Stimulated activated effector memory CD8-positive, alpha-beta T cell treated with anti-CD3 and anti-CD28 coated beads, Interleukin-12 subunit alpha, Interleukin-12 subunit beta, amount 100 ng/mL, for 72 hours (primary cell): ENCODE measurements at regions not wholly inside any gene's neighbourhood (a gene's known extent, or its start where the extent isn't known, plus 50 kb on each side); places are given as distances from the start of the nearest gene placed in this dataset.

ENCODE experiments used
- ATAC-seq: fragments of 150-1000 bp; cut with Tn5 transposase; 2 replicates; pipeline ENCODE4 v1.10.0; 2021
- DNase-seq, 2 donors: peaks; one replicate each; pipeline ENCODE4 v3.0.0; 2021 to 2022; ENCODE audit warnings: low spot score in 2 of 2
- H3K27ac Mint-ChIP-seq: one replicate; pipeline ENCODE4 v1.8.0; 2022; ENCODE audit warnings: mild to moderate bottlenecking, mixed read lengths
- H3K36me3 Mint-ChIP-seq: one replicate; pipeline ENCODE4 v1.8.0; 2022; ENCODE audit warnings: mild to moderate bottlenecking, mixed read lengths
- H3K4me1 Mint-ChIP-seq: one replicate; pipeline ENCODE4 v1.8.0; 2022; ENCODE audit warnings: mixed read lengths
- H3K4me3 Mint-ChIP-seq: one replicate; pipeline ENCODE4 v1.8.0; 2022; ENCODE audit warnings: mild to moderate bottlenecking, mixed read lengths
- H3K9me3 Mint-ChIP-seq: one replicate; pipeline ENCODE4 v1.8.0; 2022; ENCODE audit warnings: mixed read lengths

DNA sequence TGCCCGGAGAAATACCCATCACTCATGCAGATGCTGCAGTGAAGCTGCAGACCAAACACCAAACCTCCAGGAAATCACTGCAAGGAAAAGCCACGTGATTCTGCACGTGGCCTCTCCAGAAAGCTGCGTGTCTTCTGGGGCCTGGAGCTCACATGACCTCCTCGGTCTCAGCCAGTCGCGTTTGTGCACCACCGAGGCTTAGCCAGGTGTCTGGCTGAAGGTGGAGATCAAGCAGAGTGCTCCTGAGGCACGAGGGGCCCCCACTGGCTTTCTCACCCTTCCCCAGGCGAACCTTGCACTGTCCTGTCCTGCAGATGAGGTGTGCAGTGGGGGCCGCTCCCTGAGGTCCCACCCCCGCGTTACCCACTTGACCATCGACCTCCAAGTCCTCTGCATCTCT is 257.3 kb downstream of the RBFOX3 start:
- no peak for ATAC-seq
- H3K9me3 Mint-ChIP-seq, result no peaks in the 10 kb centered on the region
- no peak overlapping the region for H3K4me3 Mint-ChIP-seq
- no peaks in the 10 kb centered on the region for H3K36me3 Mint-ChIP-seq
- no peaks in the 10 kb centered on the region for H3K4me1 Mint-ChIP-seq
- DNase-seq, result no peak
- H3K27ac Mint-ChIP-seq, result no peak overlapping the region

DNA sequence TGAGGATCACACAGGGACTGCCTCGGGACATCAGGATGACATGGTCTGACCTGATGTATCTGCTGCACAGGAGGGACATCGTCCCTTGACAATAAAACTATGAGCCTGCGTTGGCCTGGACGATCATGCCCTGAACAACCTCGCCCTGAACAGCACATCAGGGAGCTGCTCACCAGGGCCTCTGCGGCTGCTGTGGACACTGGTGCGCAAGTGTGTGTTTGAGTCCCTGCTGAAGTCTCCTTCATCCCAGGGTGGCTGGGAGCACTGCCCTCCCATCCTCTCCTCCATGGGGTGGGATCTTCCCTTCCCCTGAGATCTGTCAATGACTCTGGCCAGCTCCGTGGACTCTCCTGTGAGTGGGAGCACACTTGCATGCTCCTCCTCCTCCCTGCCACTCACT is 257.8 kb downstream of the RBFOX3 start:
- Mint-ChIP-seq H3K4me3 (no peak overlapping the region), H3K36me3 (no peaks in the 10 kb centered on the region), H3K9me3 (no peaks in the 10 kb centered on the region), H3K4me1 (no peaks in the 10 kb centered on the region), H3K27ac (no peak overlapping the region)
- no peak for DNase-seq
- ATAC-seq, result no peak

DNA sequence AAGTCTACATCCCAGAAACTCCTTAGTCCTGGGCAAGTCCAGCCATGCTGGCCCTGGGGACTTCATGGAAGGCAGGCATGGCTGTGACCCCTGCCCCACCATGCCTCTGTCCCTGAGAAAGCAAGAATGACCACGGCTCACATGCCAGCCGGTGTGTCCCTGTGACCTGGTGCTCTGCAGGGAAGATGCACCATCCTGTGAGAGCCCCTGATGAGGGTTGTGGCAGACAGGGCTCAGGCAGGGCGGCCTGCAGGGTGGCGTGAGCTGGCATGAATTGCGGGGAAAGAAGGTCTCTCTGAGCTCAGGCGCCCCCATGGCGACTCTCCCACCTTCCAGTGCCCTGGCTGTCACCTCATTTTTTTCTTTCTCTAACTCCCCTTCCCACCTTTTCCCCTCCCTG is 260.3 kb downstream of the RBFOX3 start:
- Mint-ChIP-seq H3K4me1 (no peaks in the 10 kb centered on the region), H3K36me3 (no peaks in the 10 kb centered on the region), H3K9me3 (peaks cover under 1% of the 10 kb centered on the region), H3K27ac (no peak overlapping the region), H3K4me3 (no peak overlapping the region)
- ATAC-seq, result peak; percentile 8
- DNase-seq, result no peak

DNA sequence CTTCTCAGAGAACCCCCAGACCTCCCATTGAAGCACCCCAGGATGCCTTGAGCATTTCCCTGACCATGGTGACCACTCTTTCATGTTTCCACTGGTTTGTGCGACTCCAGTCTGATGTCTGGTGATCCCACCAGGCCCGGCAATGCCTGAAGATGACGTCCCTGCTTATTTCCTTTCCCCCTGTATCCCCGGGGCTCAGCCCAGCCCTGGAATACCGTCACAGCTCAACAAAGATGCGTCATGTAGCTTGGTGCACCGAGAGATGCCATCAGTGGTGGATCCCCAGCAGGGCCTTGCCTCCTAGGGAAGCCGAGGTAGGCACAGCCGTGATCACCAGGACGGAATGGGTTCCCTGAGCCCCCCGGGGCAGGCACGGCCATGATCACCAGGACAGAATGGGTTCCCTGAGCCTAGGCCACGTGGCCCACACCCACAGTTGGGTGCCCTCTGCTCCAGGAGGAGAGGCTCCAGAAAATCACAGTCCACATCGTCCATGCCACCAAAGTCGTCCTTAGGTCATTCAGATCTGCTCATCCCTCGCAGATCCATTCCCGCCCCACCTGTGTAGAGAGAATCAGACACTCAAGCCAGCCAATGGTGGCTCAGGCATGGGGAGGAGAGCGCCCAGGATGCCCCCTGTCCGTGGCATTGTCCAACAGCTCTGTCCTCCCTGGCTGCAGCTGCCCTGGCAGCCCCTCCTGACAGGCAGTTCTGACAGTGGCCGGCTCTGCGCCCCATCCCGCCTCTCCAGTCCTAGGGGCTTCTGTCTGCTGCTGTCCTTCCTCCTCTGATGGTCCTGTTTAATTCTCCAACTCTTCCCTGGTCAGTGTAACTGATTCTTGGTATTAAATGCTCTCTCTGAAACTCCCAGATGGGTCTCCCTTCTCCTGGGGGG is 261.1 kb downstream of the RBFOX3 start:
- DNase-seq, result no peak
- Mint-ChIP-seq H3K4me1 (no peaks in the 10 kb centered on the region), H3K27ac (no peak overlapping the region), H3K4me3 (no peak overlapping the region), H3K36me3 (no peaks in the 10 kb centered on the region), H3K9me3 (peaks cover 6% of the 10 kb centered on the region)
- ATAC-seq, result no peak

DNA sequence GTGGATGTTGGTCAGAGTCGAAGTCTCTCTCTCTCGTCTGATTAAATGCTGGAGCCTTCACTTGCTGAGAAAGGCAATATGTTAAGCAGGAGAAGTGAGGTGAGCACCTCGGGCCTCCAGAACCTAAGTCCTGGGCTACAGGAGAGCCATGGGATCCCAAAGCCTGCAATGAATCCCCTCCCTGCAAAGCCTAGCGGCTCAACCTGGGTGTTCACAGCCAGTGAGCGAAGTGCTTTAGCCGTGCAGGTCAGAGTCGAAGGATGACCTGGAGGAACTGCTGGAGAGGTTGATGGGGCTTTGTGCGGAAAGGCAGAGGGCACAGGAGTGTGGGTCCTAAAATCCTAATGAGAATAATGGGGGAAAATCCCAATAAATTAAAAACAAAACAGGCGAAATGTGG is 267.8 kb downstream of the ENGASE start:
- H3K36me3 Mint-ChIP-seq, result no peaks in the 10 kb centered on the region
- DNase-seq (no peak), ATAC-seq (no peak)
- no peak overlapping the region for H3K27ac Mint-ChIP-seq
- no peaks in the 10 kb centered on the region for H3K4me1 Mint-ChIP-seq
- H3K4me3 Mint-ChIP-seq, result no peak overlapping the region
- peaks cover 6% of the 10 kb centered on the region for H3K9me3 Mint-ChIP-seq

DNA sequence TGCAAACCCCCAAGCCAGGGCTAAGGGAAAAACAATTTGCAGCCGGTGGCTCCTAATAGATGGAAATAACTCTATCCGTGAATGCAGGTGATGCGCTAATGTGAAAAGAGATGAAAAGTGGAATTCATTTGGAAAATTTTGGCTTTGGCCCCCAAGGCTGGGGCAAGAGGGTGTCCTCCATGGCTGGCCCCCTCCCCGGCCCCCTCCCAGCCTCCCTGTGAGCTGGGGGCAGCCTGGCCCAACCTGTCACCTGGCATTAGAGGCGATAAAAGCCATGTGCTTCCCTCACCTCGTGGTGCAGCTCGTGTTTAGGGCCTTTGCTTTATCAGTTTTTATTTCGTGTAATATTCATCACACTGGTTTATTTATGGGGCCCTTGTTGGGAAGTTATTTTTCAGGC is 267.2 kb downstream of the ENGASE start:
- H3K27ac Mint-ChIP-seq, result no peak overlapping the region
- peaks cover 6% of the 10 kb centered on the region for H3K9me3 Mint-ChIP-seq
- no peak for ATAC-seq
- DNase-seq, result no peak
- H3K36me3 Mint-ChIP-seq, result no peaks in the 10 kb centered on the region
- H3K4me1 Mint-ChIP-seq, result no peaks in the 10 kb centered on the region
- H3K4me3 Mint-ChIP-seq, result no peak overlapping the region

DNA sequence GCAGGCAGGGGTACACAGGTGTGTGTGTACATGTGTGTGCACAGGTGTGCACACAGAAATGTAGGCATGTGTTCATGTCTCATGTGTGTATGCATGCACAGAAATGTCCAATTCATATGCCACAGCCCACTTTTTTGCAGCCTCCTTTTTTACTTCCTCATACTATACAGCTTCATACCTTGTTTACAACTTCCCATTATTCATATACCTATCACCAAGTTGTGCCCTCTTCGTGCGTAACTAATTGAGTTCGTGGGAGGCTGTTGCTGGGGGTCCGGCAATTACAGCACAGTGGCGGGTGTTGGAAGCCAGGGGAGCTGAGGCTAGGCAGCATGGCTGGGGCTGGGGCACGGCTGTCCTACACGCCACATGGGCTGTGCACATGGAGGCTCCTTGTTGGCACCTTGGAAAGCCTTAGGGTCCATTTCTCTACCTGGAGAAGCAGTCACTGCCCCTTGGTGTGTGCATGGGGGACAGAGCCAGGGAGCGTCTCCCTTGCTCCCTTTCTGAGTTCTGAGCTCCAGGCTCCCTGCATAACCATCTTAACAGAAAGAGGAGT is 266.7 kb downstream of the ENGASE start:
- H3K9me3 Mint-ChIP-seq, result peaks cover 6% of the 10 kb centered on the region
- H3K4me3 Mint-ChIP-seq, result no peak overlapping the region
- H3K27ac Mint-ChIP-seq, result no peak overlapping the region
- H3K36me3 Mint-ChIP-seq, result no peaks in the 10 kb centered on the region
- no peaks in the 10 kb centered on the region for H3K4me1 Mint-ChIP-seq
- no peak for ATAC-seq
- no peak for DNase-seq

DNA sequence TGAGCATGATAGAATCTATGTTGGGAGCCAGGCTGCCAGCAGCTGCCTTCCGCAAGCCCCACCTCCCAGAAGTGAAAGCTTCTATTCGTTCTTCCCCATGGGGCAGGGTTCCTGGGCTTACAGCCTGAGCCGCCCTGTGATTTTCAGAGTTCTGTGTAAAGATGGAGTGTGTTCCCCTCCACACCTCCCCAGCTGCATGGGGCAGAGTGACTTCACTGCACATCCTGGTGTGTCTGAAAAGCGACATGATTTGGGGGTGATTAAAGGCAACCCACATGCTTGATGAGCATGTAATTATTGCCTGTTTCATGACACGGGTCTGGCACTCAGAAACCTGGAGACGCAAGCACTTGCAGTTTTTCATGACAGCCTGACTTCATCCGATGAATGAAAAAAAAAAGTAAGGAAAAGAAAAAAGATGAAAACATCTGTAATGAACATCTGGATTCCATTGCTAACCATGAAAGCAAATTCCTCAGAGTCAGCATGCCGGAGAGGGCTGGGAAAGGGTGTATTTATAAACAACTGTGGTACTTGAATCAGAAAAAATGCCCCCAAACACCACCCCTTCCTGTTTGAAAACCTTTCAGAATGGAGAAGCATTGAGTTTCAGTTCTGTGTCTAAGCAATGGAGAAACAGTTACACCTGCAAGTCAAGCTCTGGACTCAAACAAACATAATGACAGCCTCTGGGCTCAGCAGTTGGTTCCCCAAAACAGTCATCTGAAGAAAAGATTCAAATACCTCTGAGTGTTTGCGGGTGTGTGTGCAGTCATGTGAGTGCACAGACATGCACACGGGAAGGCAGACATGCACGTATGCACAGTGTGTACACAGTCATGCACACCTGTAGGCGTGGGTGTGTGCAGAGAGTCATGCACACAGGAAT is 266.0 kb downstream of the ENGASE start:
- no peaks in the 10 kb centered on the region for H3K36me3 Mint-ChIP-seq
- H3K4me1 Mint-ChIP-seq, result no peaks in the 10 kb centered on the region
- H3K4me3 Mint-ChIP-seq, result no peak overlapping the region
- peaks cover 6% of the 10 kb centered on the region for H3K9me3 Mint-ChIP-seq
- H3K27ac Mint-ChIP-seq, result no peak overlapping the region
- DNase-seq (no peak), ATAC-seq (peak; percentile 44)

DNA sequence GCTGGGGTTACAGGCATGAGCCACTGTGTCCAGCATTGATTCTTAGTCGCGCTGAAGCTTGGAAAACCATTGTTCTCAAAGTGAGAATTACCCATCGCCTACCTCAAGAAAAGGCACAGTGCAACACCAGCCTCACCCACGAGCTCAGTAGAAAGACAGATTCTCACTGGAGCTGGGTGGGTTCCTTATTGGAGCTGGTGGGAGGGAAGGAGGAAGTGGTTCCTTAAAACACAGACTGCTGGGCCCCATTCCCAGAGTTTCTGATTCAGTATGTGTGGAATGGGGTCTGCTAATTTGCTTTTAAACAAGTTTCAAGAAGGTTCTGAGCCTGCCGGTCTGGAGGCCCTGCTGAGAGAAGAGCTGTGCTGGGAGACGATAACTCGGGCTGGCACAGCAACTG is 264.7 kb downstream of the ENGASE start:
- Mint-ChIP-seq H3K36me3 (no peaks in the 10 kb centered on the region), H3K4me1 (no peaks in the 10 kb centered on the region), H3K9me3 (no peaks in the 10 kb centered on the region), H3K27ac (no peak overlapping the region), H3K4me3 (no peak overlapping the region)
- ATAC-seq, result no peak
- DNase-seq, result no peak

DNA sequence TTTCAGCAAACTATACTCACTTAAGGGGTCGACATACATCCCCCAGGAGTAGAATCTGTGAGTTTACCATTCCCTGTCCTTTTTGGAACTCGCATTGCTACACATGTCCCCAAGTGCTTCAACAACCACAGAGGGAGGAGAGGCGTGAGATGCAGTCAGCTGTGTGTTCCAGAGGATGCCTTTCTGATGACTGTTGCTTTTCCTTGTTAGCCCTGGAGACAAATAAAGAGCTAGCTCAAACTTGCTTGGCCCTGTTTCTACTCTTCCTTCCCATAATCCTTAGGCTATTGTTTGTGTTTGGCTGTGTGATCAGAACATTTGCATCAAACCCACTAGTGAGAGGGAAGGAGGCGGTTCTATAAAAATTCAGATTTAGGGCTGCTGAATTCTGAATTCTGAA is 264.0 kb downstream of the ENGASE start:
- H3K27ac Mint-ChIP-seq, result no peak overlapping the region
- H3K4me1 Mint-ChIP-seq, result no peaks in the 10 kb centered on the region
- no peaks in the 10 kb centered on the region for H3K36me3 Mint-ChIP-seq
- no peak overlapping the region for H3K4me3 Mint-ChIP-seq
- no peaks in the 10 kb centered on the region for H3K9me3 Mint-ChIP-seq
- no peak for ATAC-seq
- DNase-seq, result no peak

DNA sequence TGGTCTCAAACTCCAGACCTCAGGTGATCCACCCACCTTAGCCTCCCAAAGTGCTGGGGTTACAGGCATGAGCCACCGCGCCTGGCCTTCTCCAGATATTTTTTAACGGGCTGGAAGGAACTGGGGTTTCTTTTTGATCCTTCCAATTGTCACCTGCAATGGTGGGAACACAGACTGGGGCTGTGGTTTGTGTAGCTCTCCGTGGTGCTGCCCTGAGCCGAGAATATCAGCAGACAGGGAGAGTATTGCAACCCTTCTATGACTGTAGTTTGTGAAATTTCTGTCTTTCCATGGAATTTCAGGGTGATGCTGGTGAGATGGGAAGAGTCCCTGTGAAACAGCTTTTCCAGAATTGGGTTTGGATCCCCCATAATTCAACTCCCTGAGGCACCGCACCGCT is 263.5 kb downstream of the ENGASE start:
- ATAC-seq (no peak), DNase-seq (no peak)
- H3K4me3 Mint-ChIP-seq, result no peak overlapping the region
- H3K36me3 Mint-ChIP-seq, result no peaks in the 10 kb centered on the region
- H3K4me1 Mint-ChIP-seq, result no peaks in the 10 kb centered on the region
- no peak overlapping the region for H3K27ac Mint-ChIP-seq
- no peaks in the 10 kb centered on the region for H3K9me3 Mint-ChIP-seq

DNA sequence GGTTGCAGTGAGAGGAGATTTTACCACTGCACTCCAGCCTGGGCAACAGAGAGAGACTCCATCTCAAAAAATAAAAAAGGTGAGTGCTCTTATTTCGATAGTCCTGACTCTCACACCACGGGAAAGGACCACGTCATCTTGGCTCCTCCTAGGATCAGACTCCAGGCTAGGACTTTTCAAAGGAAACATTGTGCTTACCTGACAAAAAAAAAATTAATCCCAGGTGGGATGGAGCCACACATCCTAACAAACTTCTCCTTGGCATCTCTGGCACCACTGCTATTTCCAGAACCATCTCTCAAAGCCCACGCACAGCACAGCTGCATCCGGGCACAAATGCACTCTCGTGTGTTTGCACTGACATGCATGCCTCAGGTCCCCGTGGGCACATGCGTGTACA is 262.4 kb downstream of the ENGASE start:
- Mint-ChIP-seq H3K9me3 (no peaks in the 10 kb centered on the region), H3K36me3 (no peaks in the 10 kb centered on the region), H3K4me1 (no peaks in the 10 kb centered on the region), H3K4me3 (no peak overlapping the region), H3K27ac (no peak overlapping the region)
- DNase-seq (no peak), ATAC-seq (no peak)

DNA sequence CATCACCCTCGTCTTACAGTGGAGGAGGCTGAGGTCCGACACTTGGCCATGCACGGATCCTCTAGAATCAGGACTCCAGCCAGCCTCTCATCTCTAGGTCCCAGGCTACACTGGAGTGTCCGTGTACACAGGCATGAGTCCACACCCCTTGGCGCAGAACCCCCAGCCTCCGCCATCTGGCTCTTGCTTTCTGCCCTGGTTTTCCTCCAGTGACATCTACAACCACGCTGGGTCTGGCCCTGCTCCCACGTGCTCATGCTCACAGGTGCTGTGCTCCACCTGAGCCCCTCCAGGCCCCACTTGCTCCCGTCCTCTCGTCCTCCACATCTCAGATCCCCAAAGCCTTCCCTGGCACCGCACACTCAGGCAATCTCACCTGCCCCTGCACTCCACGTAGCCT is 260.8 kb downstream of the ENGASE start:
- ATAC-seq (no peak), DNase-seq (no peak)
- Mint-ChIP-seq H3K9me3 (no peaks in the 10 kb centered on the region), H3K27ac (no peak overlapping the region), H3K4me3 (no peak overlapping the region), H3K36me3 (no peaks in the 10 kb centered on the region), H3K4me1 (no peaks in the 10 kb centered on the region)

DNA sequence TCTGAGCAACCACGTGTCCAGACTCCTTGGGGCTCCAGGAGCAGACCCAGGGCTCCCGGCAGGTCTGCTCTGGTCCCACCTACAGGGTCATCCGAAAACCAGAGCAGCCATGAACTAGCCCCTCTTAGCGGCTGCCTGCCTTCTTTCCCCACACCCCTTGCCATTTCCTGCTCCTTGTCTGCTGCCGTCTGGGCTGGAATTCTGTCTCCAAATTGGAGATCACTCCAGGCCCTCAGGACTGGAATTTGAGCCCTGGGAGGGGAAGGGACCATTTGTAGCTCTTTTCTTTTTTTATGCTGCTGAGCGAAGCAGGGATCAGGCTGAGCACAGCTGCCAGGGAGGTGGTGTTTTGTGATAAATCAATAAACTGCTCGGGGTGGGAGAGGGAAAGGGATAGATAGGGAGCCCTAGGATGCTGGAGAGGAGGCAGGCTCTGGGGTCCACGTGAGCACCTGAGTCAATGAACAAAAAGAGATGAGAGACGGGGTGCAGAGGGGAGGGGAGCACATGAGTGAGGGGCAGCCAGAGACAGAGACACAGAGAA is 257.5 kb downstream of the ENGASE start:
- Mint-ChIP-seq H3K36me3 (no peaks in the 10 kb centered on the region), H3K4me1 (no peaks in the 10 kb centered on the region), H3K4me3 (no peak overlapping the region), H3K9me3 (no peaks in the 10 kb centered on the region), H3K27ac (no peak overlapping the region)
- no peak for DNase-seq
- no peak for ATAC-seq

DNA sequence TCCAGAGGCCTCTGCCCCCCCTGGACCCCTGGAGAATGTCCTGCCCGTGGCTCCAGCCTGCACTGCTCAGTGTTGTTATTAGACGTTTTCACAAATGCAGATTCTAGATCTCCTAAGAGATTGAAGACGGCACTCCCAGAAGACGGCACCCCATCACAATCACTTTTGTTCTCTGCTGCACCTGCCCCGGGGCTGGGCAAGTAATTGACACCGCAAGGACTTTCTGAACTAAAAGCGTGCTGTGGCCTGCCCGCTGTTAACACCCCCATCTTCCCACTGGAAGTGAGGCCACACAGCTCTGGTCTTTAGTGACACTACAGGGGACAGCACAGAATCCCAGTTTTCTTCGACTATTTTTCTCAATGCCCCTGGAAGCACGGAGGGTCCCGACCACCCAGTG is 256.9 kb downstream of the ENGASE start:
- Mint-ChIP-seq H3K27ac (no peak overlapping the region), H3K9me3 (no peaks in the 10 kb centered on the region)
- no peak for DNase-seq

More for the DNA sequence above, 256.9 kb downstream of the ENGASE start:
- H3K36me3 Mint-ChIP-seq, result no peaks in the 10 kb centered on the region
- H3K4me3 Mint-ChIP-seq, result no peak overlapping the region
- no peak for ATAC-seq
- no peaks in the 10 kb centered on the region for H3K4me1 Mint-ChIP-seq
